ENCODE measurements at regions not wholly inside any gene's neighbourhood (a gene's known extent, or its start where the extent isn't known, plus 50 kb on each side); places are given as distances from the start of the nearest gene placed in this dataset.

DNA sequence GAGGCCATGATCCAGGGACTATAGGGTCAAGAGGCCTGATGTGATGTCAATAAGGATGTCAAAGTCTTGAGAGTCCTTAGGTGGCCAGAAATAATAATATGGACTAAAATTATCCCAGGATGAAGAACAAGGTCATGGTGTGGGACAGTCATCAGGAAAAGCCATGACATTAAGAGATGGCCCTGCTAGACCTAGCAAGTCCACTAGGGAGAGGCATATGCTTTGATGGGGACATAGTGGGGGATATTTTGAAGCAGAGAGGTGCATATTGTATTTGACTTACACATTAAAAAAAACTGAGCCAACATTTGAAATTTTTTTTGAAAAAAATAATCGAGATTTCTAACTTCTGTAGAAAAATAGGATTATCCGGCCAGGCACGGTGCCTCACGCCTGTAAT, 53.3 kb upstream of the CXCR4 start:
- TF ChIP-seq, protein P1, sequence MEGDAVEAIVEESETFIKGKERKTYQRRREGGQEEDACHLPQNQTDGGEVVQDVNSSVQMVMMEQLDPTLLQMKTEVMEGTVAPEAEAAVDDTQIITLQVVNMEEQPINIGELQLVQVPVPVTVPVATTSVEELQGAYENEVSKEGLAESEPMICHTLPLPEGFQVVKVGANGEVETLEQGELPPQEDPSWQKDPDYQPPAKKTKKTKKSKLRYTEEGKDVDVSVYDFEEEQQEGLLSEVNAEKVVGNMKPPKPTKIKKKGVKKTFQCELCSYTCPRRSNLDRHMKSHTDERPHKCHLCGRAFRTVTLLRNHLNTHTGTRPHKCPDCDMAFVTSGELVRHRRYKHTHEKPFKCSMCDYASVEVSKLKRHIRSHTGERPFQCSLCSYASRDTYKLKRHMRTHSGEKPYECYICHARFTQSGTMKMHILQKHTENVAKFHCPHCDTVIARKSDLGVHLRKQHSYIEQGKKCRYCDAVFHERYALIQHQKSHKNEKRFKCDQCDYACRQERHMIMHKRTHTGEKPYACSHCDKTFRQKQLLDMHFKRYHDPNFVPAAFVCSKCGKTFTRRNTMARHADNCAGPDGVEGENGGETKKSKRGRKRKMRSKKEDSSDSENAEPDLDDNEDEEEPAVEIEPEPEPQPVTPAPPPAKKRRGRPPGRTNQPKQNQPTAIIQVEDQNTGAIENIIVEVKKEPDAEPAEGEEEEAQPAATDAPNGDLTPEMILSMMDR (IDR thresholded peaks at IDR 0.05 in 4 of 5, conservative IDR thresholded peaks at IDR 0.05 in 1 of 5) = no peak
- no peak for TF ChIP-seq POLR2A (IDR thresholded peaks at IDR 0.05)
